GM12875 (cell line): ENCODE measurements at regions not wholly inside any gene's neighbourhood (a gene's known extent, or its start where the extent isn't known, plus 50 kb on each side); places are given as distances from the start of the nearest gene placed in this dataset.
A peak's percentile ranks its signal among the peaks of the same experiment; 100 is the strongest.
"Not testable (repeated sequence)": the region's sequence is repeated elsewhere in the genome, so short reads cannot be mapped to it uniquely, and the experiment has no call there.

ENCODE experiments used
- H3K4me3 ChIP-seq: one replicate; pipeline ENCODE4 v1.5.1; 2011; ENCODE audit warnings: low read depth, low read length, control low read depth
- CTCF ChIP-seq: IDR thresholded peaks from 2 replicates; pipeline ENCODE4 v1.5.1; 2011; ENCODE audit warnings: low read depth, mild to moderate bottlenecking, control low read depth, inconsistent platforms, low read length, moderate library complexity, borderline replicate concordance; ENCODE audit not compliant: insufficient read depth

DNA sequence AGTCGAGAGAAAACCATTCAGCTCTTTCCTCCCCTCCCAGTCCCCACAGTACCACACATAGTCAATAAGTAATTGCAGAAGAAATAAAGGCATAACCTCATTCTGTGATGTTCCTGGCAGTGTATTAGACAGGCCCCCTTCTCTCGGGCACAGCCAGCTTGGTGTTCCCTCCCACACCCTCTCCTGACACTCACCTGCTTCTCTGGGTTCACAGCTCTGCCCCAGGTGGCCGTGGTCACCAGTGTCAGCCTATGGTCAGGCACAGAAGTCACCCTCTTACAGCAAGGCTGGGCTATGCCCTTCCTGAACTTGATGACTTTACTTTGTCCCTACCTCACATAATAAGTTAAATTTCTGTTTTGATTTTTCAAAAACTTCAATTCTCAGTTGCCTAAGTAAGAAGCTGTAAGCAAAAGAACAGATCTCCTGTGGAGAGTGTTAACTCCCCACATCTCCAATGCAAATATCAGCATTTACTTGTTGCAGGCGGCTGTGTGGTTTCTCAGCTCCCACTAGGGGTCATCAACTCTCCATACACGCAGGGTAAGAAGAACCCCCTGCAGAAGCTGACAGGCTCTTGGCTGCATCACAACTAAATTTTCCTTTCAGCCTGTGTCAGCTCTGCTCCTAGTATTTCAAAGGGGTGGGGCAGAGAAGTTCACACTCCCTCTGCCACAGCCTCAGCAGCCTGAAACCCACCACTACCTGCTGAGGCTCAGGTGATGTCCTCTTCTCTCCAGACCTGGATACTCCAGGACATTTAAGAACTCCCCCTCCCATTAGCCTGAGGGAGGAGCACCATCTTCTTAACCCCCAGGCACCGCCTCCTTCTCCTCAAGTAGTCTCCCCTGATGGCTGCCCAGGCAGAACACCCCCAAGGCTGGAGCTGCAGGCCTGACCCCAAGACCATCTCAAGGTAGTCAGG is 172.9 kb upstream of the ETV3 start:
- not testable (repeated sequence) for H3K4me3 ChIP-seq
- TF ChIP-seq CTCF = peak; percentile 63

GRCh38 chr1:157310401-157310800 is 172.2 kb upstream of the ETV3 start:
- H3K4me3 ChIP-seq = no peak overlapping the region
- no peak for TF ChIP-seq CTCF

DNA sequence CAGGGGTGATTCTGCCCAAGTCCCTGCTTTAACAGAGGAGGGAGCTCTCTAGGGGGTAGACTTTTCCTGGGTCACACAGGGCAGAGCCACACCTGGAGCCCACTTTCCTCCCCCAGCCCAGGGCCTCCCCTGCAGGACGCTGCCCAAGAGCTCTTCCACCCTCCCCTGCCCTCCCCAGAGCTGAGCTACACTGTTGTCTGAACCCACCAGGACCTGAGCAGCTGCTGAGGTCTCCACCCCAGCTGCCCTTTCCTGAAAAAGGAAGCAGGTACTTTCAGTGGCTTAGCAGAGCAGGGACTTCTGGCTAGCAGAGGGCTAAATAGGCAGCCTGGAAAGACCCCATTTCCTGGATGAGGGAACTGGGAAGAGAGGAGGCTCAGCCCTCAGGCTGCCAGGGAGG is 169.3 kb upstream of the ETV3 start:
- no peak for TF ChIP-seq CTCF
- H3K4me3 ChIP-seq = no peak overlapping the region

DNA sequence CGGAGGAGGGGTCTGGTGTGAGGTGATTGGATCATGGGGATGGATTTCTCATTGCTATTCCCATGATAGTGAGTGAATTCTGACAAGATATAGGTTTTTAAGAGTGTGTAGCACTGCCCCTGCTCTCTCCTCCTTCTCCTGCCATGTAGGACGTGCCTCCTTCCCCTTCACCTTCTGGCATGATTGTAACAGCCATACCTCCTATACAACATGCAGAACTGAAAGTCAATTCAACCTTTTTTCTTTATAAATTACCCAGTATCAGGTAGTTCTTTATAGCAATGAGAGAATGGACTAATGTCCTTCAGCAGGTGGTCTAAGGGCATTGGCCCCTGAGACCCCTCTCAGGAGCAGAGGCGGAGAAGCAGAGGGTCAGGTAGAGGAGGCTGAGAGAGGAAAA is 168.7 kb upstream of the ETV3 start:
- no peak for TF ChIP-seq CTCF
- no peak overlapping the region for H3K4me3 ChIP-seq

DNA sequence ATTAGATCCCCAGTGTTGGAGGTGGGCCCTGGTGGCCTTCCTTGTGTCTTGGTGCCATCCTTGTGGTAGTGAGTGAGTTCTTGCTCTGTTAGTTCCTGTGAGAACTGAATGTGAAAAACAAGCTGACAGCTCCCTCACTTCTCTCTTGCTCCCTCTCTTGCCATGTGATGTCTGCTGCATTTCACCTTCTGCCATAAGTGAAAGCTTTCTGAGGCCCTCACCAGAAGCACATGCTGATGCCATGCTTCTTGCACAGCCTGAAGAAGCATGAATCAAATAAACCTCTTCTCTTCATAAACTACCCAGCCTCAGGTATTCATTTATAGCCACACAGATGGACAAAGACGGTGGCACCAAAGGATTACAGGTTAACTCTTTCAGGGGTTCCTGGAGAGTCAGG is 166.1 kb upstream of the ETV3 start:
- TF ChIP-seq CTCF = no peak
- H3K4me3 ChIP-seq = no peak overlapping the region

DNA sequence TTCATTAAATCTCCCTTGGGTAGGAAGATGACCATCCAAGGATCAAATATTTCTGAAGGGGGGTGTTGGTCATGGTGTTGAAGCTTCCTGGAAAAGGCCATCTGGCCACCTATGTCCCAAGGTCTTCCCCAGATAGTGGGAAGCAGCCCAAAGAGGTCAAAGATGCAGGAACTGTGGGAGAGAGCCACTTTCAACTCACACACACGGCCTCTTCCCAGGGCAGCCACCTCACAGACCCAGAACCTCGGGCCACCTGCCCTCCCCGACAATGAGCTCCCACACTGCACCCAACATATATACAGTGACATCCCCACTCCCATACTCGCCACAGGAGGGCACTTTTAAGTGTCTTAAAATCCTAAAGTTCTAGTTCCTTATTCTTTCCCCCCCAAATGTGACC is 164.5 kb upstream of the ETV3 start:
- no peak overlapping the region for H3K4me3 ChIP-seq
- TF ChIP-seq CTCF = no peak

- H3K4me3 ChIP-seq = no peak overlapping the region
- TF ChIP-seq CTCF = no peak
Observed at GRCh38 chr1:157302199-157302497, 164.0 kb upstream of the ETV3 start.
